T-helper 2 cell treated with Interferon-gamma antibody and Interleukin-4, amounts not matched to agents 5 μg/mL and 100 μg/mL, for 36 hours (primary cell): ENCODE measurements at regions not wholly inside any gene's neighbourhood (a gene's known extent, or its start where the extent isn't known, plus 50 kb on each side); places are given as distances from the start of the nearest gene placed in this dataset.

ENCODE experiments used
- DNase-seq: peaks from one replicate; pipeline ENCODE4 v3.0.0; 2021; ENCODE audit warnings: low spot score
- H3K27ac Mint-ChIP-seq: one replicate; pipeline ENCODE4 v1.8.0; 2021; ENCODE audit warnings: mild to moderate bottlenecking, mixed read lengths
- H3K27me3 Mint-ChIP-seq: one replicate; pipeline ENCODE4 v1.8.0; 2021; ENCODE audit warnings: low read depth, mixed read lengths
- H3K36me3 Mint-ChIP-seq: one replicate; pipeline ENCODE4 v1.8.0; 2021; ENCODE audit warnings: low read depth, mixed read lengths
- H3K4me1 Mint-ChIP-seq: one replicate; pipeline ENCODE4 v1.8.0; 2021; ENCODE audit warnings: low read depth, mixed read lengths
- H3K4me3 Mint-ChIP-seq: one replicate; pipeline ENCODE4 v1.8.0; 2022; ENCODE audit warnings: mild to moderate bottlenecking, moderate library complexity, mixed read lengths
- H3K9me3 Mint-ChIP-seq: one replicate; pipeline ENCODE4 v1.8.0; 2021; ENCODE audit warnings: mixed read lengths

DNA sequence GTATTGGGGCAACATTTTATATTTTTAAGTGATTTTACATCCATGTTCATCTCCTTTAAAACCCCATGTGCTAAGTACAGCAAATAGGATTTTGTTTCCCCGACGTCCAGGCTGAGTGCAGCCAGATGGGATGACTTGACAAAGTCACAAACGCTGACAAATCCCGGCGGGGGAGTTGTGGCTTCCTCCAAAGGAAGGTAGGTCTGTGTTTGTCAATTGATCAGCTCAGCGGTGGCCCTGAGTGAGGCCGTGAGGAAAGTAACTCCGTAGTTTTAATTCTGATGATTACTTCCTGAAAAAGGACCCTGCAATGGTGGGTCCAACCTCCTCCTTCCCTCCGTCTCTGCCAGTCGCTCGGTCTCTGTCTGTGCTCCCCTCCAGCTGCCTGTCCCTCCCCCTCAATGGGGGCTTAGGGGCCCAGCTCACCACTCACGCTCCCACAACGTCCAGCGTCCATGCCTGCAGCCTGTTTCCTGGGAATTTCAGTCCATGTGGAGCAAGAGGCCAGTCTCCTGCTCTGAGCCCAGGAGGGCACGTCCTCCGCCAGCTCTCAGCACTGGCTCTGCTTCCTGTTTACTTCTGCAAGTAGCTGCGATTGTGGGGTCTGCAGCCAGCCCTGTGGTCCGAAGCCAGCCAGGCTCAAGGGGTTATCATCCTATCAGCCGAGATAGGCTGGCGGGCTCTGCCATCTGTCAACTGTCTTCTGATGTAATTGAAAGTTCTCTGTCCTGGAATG is 209.4 kb upstream of the FOXF1 start:
- Mint-ChIP-seq H3K27me3 (peaks cover 58% of the 10 kb centered on the region), H3K9me3 (no peaks in the 10 kb centered on the region), H3K4me3 (no peak overlapping the region), H3K36me3 (no peaks in the 10 kb centered on the region), H3K4me1 (no peaks in the 10 kb centered on the region), H3K27ac (no peak overlapping the region)
- DNase-seq: no peak

- H3K27ac Mint-ChIP-seq: no peak overlapping the region
- peaks cover 43% of the 10 kb centered on the region for H3K27me3 Mint-ChIP-seq
Measured at GRCh38 chr16:86302421-86303109, 207.8 kb upstream of the FOXF1 start.

GRCh38 chr16:86303787-86304678 is 206.3 kb upstream of the FOXF1 start:
- peaks cover 28% of the 10 kb centered on the region for H3K27me3 Mint-ChIP-seq
- DNase-seq: no peak

More at GRCh38 chr16:86302421-86303109, 207.8 kb upstream of the FOXF1 start:
- no peaks in the 10 kb centered on the region for H3K9me3 Mint-ChIP-seq
- no peak for DNase-seq
- H3K36me3 Mint-ChIP-seq: no peaks in the 10 kb centered on the region
- no peaks in the 10 kb centered on the region for H3K4me1 Mint-ChIP-seq
- H3K4me3 Mint-ChIP-seq: no peak overlapping the region

DNA sequence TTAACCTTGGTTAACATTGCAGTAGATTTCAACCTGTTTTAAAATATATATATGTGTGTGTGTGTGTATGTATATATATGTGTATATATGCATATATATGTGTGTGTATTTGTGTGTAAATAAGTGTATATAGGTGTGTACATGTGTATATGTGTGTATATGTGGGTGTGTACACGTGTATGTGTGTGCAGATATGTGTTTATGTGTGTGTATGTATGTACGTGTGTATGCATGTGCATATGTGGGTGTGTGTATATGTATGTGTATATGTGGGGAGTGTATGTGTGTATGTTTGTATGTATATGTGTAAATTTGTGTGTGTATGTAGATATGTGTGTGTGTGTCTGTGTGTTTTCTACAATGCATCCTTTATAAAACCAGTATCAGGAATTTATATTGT is 205.5 kb upstream of the FOXF1 start:
- no peaks in the 10 kb centered on the region for H3K9me3 Mint-ChIP-seq
- DNase-seq: no peak
- H3K27ac Mint-ChIP-seq: no peak overlapping the region
- H3K27me3 Mint-ChIP-seq: peaks cover 23% of the 10 kb centered on the region
- H3K4me3 Mint-ChIP-seq: no peak overlapping the region
- no peaks in the 10 kb centered on the region for H3K4me1 Mint-ChIP-seq
- no peaks in the 10 kb centered on the region for H3K36me3 Mint-ChIP-seq

More at GRCh38 chr16:86303787-86304678, 206.3 kb upstream of the FOXF1 start:
- no peaks in the 10 kb centered on the region for H3K4me1 Mint-ChIP-seq
- H3K27ac Mint-ChIP-seq: no peak overlapping the region
- no peaks in the 10 kb centered on the region for H3K9me3 Mint-ChIP-seq
- no peaks in the 10 kb centered on the region for H3K36me3 Mint-ChIP-seq
- no peak overlapping the region for H3K4me3 Mint-ChIP-seq

GRCh38 chr16:86305440-86305839 is 204.9 kb upstream of the FOXF1 start:
- H3K9me3 Mint-ChIP-seq: no peaks in the 10 kb centered on the region
- H3K27me3 Mint-ChIP-seq: peaks cover 18% of the 10 kb centered on the region
- no peaks in the 10 kb centered on the region for H3K4me1 Mint-ChIP-seq
- H3K36me3 Mint-ChIP-seq: no peaks in the 10 kb centered on the region
- DNase-seq: no peak
- H3K27ac Mint-ChIP-seq: no peak overlapping the region
- H3K4me3 Mint-ChIP-seq: no peak overlapping the region

DNA sequence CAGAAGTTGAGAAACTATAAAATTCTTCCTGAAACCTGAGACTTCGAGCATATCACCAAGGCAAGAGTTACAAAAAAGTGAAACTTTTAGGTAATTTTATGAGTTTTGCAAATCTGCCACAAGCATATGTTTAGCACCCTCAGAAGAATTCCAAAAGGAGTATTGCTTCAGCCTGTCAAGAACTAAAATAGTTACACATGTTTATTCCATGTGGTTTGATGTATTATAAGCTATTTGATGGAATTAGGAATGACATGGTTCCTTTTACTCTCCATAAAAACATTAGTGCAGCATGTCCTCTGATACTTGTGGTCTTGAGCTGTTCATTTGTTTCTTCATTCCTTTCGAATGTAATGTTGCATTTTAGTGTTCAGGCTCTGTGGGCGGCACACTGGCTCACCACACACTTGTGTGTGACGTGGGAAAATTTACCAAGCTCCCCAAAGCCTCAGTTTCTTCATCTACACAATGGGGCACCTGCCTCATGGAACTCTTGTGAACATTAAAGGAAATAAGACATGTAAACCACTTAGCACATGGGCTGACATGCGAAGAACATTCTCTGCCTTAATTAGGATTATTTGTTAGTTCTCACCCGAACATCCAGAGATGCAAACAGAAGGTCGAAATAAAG is 204.2 kb upstream of the FOXF1 start:
- Mint-ChIP-seq H3K27ac (no peak overlapping the region), H3K4me3 (no peak overlapping the region)

DNA sequence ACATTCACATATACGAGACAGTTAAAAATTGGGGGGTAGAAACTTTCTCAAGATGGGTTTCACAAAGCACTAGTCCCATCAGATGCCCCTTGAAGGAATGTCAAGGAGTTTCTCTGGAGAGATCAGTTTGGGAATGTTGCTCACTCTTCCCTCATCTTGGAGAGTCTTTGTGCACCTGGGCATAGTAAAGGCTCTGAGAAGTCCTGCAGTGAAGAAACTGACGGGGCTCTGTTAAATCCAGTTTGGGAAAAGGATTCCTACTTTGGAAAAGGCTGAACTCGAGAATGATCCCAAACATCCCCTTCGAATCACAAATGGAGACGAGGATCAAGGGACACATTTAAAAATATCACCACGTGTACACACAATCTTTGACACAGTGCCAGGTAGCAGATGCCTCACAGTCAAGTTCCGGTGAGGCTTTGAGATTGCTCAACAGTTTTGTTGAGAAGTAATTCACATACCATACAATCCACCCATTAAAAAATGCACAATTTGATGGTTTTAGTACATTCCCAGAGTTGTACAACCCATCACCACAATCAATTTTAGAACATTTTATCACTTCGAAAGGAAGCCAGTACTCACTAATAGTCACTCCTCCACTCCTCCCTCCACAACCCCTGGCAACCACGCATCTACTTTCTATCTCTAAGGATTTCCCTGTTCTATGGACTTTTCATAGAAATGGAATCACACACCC is 203.4 kb upstream of the FOXF1 start:
- Mint-ChIP-seq H3K27ac (no peak overlapping the region), H3K9me3 (no peaks in the 10 kb centered on the region), H3K4me3 (no peak overlapping the region), H3K4me1 (no peaks in the 10 kb centered on the region), H3K27me3 (peaks cover 5% of the 10 kb centered on the region), H3K36me3 (no peaks in the 10 kb centered on the region)
- DNase-seq: no peak

More for the DNA sequence above, 204.2 kb upstream of the FOXF1 start:
- DNase-seq: no peak
- Mint-ChIP-seq H3K27me3 (peaks cover 13% of the 10 kb centered on the region), H3K9me3 (no peaks in the 10 kb centered on the region), H3K4me1 (no peaks in the 10 kb centered on the region), H3K36me3 (no peaks in the 10 kb centered on the region)

GRCh38 chr16:86307514-86307903 is 202.8 kb upstream of the FOXF1 start:
- no peaks in the 10 kb centered on the region for H3K27me3 Mint-ChIP-seq
- no peak overlapping the region for H3K27ac Mint-ChIP-seq
- no peak overlapping the region for H3K4me3 Mint-ChIP-seq
- DNase-seq: no peak
- no peaks in the 10 kb centered on the region for H3K36me3 Mint-ChIP-seq
- no peaks in the 10 kb centered on the region for H3K9me3 Mint-ChIP-seq
- H3K4me1 Mint-ChIP-seq: no peaks in the 10 kb centered on the region

DNA sequence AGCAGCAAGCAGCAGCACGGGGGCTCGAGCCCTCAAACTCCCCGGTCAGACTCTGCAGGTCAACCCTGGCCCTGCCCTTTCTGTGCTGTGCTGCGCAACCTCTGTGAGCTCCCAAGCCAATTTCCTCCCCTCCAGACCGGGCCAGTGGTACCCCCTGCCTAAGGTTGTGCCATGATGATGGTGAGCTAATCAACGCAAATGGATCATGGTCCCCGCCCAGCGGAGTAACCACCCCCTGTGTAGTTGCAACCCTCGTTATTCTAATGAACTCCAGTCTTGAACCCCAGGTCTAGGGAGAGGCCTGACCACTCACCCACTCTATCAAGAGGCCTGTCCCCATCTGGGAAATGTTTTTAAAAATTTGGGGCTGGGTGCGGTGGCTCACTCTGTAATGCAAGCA is 201.8 kb upstream of the FOXF1 start:
- no peaks in the 10 kb centered on the region for H3K27me3 Mint-ChIP-seq
- H3K9me3 Mint-ChIP-seq: no peaks in the 10 kb centered on the region
- H3K4me1 Mint-ChIP-seq: no peaks in the 10 kb centered on the region
- no peak for DNase-seq
- no peaks in the 10 kb centered on the region for H3K36me3 Mint-ChIP-seq
- no peak overlapping the region for H3K27ac Mint-ChIP-seq
- H3K4me3 Mint-ChIP-seq: no peak overlapping the region

DNA sequence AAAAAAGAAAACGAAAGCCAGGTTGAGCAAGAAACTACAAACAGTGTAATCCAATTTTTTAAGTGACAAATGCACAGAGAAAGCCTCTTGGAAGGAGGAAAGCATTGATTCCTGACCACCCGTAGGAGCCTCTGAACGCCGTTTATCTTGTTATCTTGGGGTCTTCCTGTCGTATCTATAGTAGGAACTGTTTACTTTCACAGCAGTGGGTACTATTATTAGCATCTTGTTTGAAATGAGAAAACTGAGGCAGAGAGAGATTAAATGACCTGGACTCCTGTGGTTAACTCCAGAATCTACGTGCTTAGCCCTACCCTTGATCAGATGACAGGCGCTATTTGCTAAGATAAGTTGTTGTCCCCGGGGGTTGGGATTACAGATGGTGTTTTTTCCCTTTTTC is 196.7 kb upstream of the FOXF1 start:
- Mint-ChIP-seq H3K9me3 (no peaks in the 10 kb centered on the region), H3K27ac (no peak overlapping the region), H3K4me3 (no peak overlapping the region), H3K4me1 (no peaks in the 10 kb centered on the region), H3K27me3 (no peaks in the 10 kb centered on the region), H3K36me3 (no peaks in the 10 kb centered on the region)
- no peak for DNase-seq

GRCh38 chr16:86314402-86315025 is 195.8 kb upstream of the FOXF1 start:
- DNase-seq: no peak
- H3K27ac Mint-ChIP-seq: no peak overlapping the region
- no peaks in the 10 kb centered on the region for H3K27me3 Mint-ChIP-seq
- no peaks in the 10 kb centered on the region for H3K9me3 Mint-ChIP-seq
- H3K4me3 Mint-ChIP-seq: no peak overlapping the region
- H3K36me3 Mint-ChIP-seq: no peaks in the 10 kb centered on the region
- no peaks in the 10 kb centered on the region for H3K4me1 Mint-ChIP-seq

GRCh38 chr16:86316967-86317812 is 193.1 kb upstream of the FOXF1 start:
- Mint-ChIP-seq H3K9me3 (no peaks in the 10 kb centered on the region), H3K27ac (no peak overlapping the region), H3K36me3 (no peaks in the 10 kb centered on the region), H3K4me1 (no peaks in the 10 kb centered on the region), H3K27me3 (peaks cover 2% of the 10 kb centered on the region), H3K4me3 (no peak overlapping the region)
- no peak for DNase-seq
